K562 (cell line): ENCODE measurements at regions not wholly inside any gene's neighbourhood (a gene's known extent, or its start where the extent isn't known, plus 50 kb on each side); places are given as distances from the start of the nearest gene placed in this dataset.

Experiments
- ATAC-seq: fragments of 200-7000 bp; cut with Tn5 transposase; 3 replicates; pipeline ENCODE4 v1.9.1; 2020; ENCODE audit warnings: moderate library complexity
- BruUV-seq: library from RNA; stranded (reverse); fragments of 400-500 nt; replicated peaks from 2 replicates; lab custom pipeline; 2021; lab: Mats Ljungman, UMichigan
- CTCF ChIA-PET: fragments of 300-600 bp; formaldehyde crosslinking; extraction: SDS; loops from one replicate; lab custom pipeline; 2021; ENCODE audit warnings: low intra/inter-chr PET ratio; lab: Yijun Ruan, JAX
- POLR2A ChIA-PET: fragments of 300-600, 350-650 bp; sonication (Branson Sonifier 250); formaldehyde crosslinking; extraction: SDS; loops from one replicate; lab custom pipeline; 2021; ENCODE audit warnings: antibody characterized with exemption, inconsistent platforms; lab: Yijun Ruan, JAX
- DNase-seq, 4 experiments: peaks; one replicate each; pipeline versions ENCODE4 v3.0.0 to v3.0.0-alpha.2; 2011 to 2018; ENCODE audit warnings: low spot score in 3 of 4, mixed read lengths in 3 of 4; ENCODE audit errors: extremely low read depth in 1 of 4
- FAIRE-seq: peaks from 2 replicates; lab custom pipeline; 2011; peaks lifted over from hg19 to GRCh38; lab: Jason Lieb, UNC
- H2AFZ ChIP-seq: 2 replicates; pipeline ENCODE4 v1.6.0; 2011; ENCODE audit warnings: low read depth, low read length, control low read depth, inconsistent platforms
- H3K27ac ChIP-seq: fragments of 200-600 bp; 3 replicates; pipeline ENCODE4 v1.8.0; 2011; ENCODE audit warnings: low read depth, mild to moderate bottlenecking, control low read depth, inconsistent platforms, low read length, moderate library complexity, mixed read lengths; ENCODE audit errors: extremely low read depth
- H3K27me3 ChIP-seq, 2 experiments: fragments of 300-600 bp in 1 of 2; 2 replicates in 1 of 2; 3 replicates in 1 of 2; pipeline versions ENCODE4 v1.6.0 to v1.8.0; 2011; ENCODE audit warnings: inconsistent platforms in 2 of 2, low read length in 2 of 2, mild to moderate bottlenecking in 1 of 2, mixed read lengths in 1 of 2, moderate library complexity in 1 of 2; ENCODE audit not compliant: control insufficient read depth in 2 of 2, insufficient read depth in 2 of 2
- H3K36me3 ChIP-seq: fragments of 300-600 bp; 3 replicates; pipeline ENCODE4 v1.8.0; 2011; ENCODE audit warnings: mild to moderate bottlenecking, low read length, inconsistent platforms; ENCODE audit not compliant: control insufficient read depth, insufficient read depth
- H3K4me1 ChIP-seq, 2 experiments: fragments of 200-600 bp in 1 of 2; replicated peaks in 1 of 2; 2 replicates in 1 of 2; 3 replicates in 1 of 2; pipeline versions ENCODE4 v1.5.1 to v1.8.0; 2011; ENCODE audit warnings: inconsistent platforms in 2 of 2, low read length in 2 of 2, mild to moderate bottlenecking in 1 of 2, mixed read lengths in 1 of 2, moderate library complexity in 1 of 2; ENCODE audit not compliant: control insufficient read depth in 2 of 2, insufficient read depth in 2 of 2
- H3K4me2 ChIP-seq: 2 replicates; pipeline ENCODE4 v1.6.1; 2011; ENCODE audit warnings: low read length, control low read depth, inconsistent platforms, mixed read lengths; ENCODE audit not compliant: insufficient read depth
- H3K4me3 ChIP-seq: fragments of 200-600 bp; sonication (generic), shearing (Covaris generic); 2 replicates; pipeline ENCODE4 v1.5.1; 2016; ENCODE audit warnings: control low read depth, inconsistent platforms
- H3K79me2 ChIP-seq: fragments of 200-600 bp; 3 replicates; pipeline ENCODE4 v1.8.0; 2011; ENCODE audit warnings: low read length, inconsistent platforms; ENCODE audit not compliant: control insufficient read depth, insufficient read depth
- H3K9ac ChIP-seq, 2 experiments: 2 replicates each; pipeline versions ENCODE4 v1.6.0 to v1.6.1; 2011; ENCODE audit warnings: low read depth in 2 of 2, low read length in 2 of 2, control low read depth in 1 of 2, inconsistent platforms in 1 of 2, mild to moderate bottlenecking in 1 of 2, mixed read lengths in 1 of 2; ENCODE audit not compliant: insufficient read depth in 1 of 2
- H3K9me1 ChIP-seq: one replicate; pipeline ENCODE4 v1.6.0; 2011; ENCODE audit warnings: inconsistent platforms, mild to moderate bottlenecking, low read length, moderate library complexity; ENCODE audit not compliant: control insufficient read depth, insufficient read depth
- H3K9me3 ChIP-seq: replicated peaks from 2 replicates; pipeline ENCODE4 v1.5.1; 2011; ENCODE audit warnings: low read depth, low read length, inconsistent platforms; ENCODE audit not compliant: control insufficient read depth, insufficient read depth
- H4K20me1 ChIP-seq: replicated peaks from 2 replicates; pipeline ENCODE4 v1.6.1; 2011; ENCODE audit warnings: low read length, inconsistent platforms, mixed read lengths; ENCODE audit not compliant: control insufficient read depth, insufficient read depth
- ADNP ChIP-seq: fragments of 200-800 bp; sonication (Bioruptor generic); IDR thresholded peaks from 2 replicates; pipeline ENCODE4 v1.6.1; 2016; ENCODE audit warnings: missing genetic modification characterization, missing compliant biosample characterization
- HDAC3 ChIP-seq: fragments of 450-650 bp; IDR thresholded peaks from 2 replicates; pipeline ENCODE4 v1.6.1; 2018; ENCODE audit warnings: borderline replicate concordance, mild to moderate bottlenecking, moderate library complexity; ENCODE audit not compliant: partially characterized antibody
- JUNB ChIP-seq: fragments of 450-650 bp; formaldehyde crosslinking; conservative IDR thresholded peaks from 2 replicates; pipeline ENCODE4 v1.4.0; 2020; ENCODE audit warnings: mild to moderate bottlenecking
- MCM2 ChIP-seq: fragments of 450-650 bp; IDR thresholded peaks from 2 replicates; pipeline ENCODE4 v1.6.1; 2017; ENCODE audit warnings: low read depth, mild to moderate bottlenecking
- TEAD4 ChIP-seq, 2 experiments: sonication (generic) in 1 of 2; formaldehyde crosslinking in 1 of 2; IDR thresholded peaks; 2 replicates each; pipeline versions ENCODE4 v1.6.1 to v1.8.0; 2012 to 2022; ENCODE audit warnings: borderline replicate concordance in 1 of 2, inconsistent platforms in 1 of 2, low read length in 1 of 2, mild to moderate bottlenecking in 1 of 2, missing genetic modification reagents in 1 of 2
- YBX1 ChIP-seq: fragments of 450-650 bp; IDR thresholded peaks from 2 replicates; pipeline ENCODE4 v1.7.1; 2016; ENCODE audit warnings: mild to moderate bottlenecking
- ZNF174 ChIP-seq: fragments of 250-450 bp; sonication (Bioruptor Pico); IDR thresholded peaks from 2 replicates; pipeline ENCODE4 v1.4.0; 2020; ENCODE audit warnings: mild to moderate bottlenecking
- ZNF347 ChIP-seq: fragments of 450-650 bp; formaldehyde crosslinking; IDR thresholded peaks from 2 replicates; pipeline ENCODE4 v1.4.0; 2020; ENCODE audit warnings: low read depth, mild to moderate bottlenecking, moderate library complexity
- WGBS: fragments of 100-300 bp; shearing (Covaris generic); methylation state at CpG from one replicate; pipeline ENCODE4 v1.1.6; 2016; ENCODE audit warnings: low coverage, mixed read lengths; ENCODE audit not compliant: insufficient coverage; ENCODE audit errors: missing lambda C conversion rate; 5-methylcytosine and 5-hydroxymethylcytosine counted together
- in situ Hi-C: fragments of 300-500 bp; cut with MboI; formaldehyde crosslinking; loops from 4 replicates; pipeline ENCODE4 v1.15.0; 2018; ENCODE audit warnings: inconsistent platforms, mixed read lengths
- intact Hi-C: fragments of 100-400 bp; cut with micrococcal nuclease; formaldehyde crosslinking; loops from 2 replicates; pipeline ENCODE4 v1.14.2; 2022
- TF ChIP-seq, protein P1 (sequence below), 2 experiments: fragments of 450-650 bp in 1 of 2; sonication (generic) in 1 of 2; formaldehyde crosslinking; conservative IDR thresholded peaks; 2 replicates each; pipeline versions ENCODE4 v1.4.0 to v1.8.1; 2020 to 2022; ENCODE audit warnings: mild to moderate bottlenecking in 1 of 2, missing genetic modification reagents in 1 of 2
- TF ChIP-seq, protein P2 (sequence below): fragments of 450-650 bp; formaldehyde crosslinking; IDR thresholded peaks from 2 replicates; pipeline ENCODE4 v1.4.0; 2020; ENCODE audit warnings: mild to moderate bottlenecking, moderate library complexity
- TF ChIP-seq, protein P3 (sequence below): fragments of 450-650 bp; IDR thresholded peaks from 2 replicates; pipeline ENCODE4 v1.6.1; 2018; ENCODE audit not compliant: partially characterized antibody

DNA sequence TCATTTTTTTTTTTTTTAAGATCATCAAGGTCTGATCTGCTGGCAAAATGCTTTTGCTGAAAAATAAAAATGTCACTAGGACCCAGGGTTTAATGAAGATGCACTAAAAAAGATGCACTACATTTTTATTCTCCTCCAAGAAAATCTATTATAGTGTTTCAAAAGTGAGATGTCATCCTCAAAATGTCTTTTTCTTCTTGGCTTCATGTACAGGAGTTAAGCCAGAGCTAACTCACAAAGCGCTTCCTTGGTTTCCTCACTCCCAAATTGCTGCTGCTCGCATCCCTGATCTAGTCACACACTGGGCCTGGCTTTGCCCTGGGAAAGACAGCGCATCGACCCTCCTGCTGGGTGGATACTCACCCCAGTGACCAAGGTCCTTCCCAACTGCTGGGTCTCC is 113.4 kb upstream of the CCDC68 start (continued):
- TF ChIP-seq ADNP (tag) = no peak
- no peak for TF ChIP-seq TEAD4 (IDR thresholded peaks at IDR 0.05; ENCODE audit: low read length)
- no peak for TF ChIP-seq TEAD4 (CRISPR knock-in tag; IDR thresholded peaks at IDR 0.05; ENCODE audit: borderline replicate concordance)
- TF ChIP-seq ZNF174 (CRISPR knock-in tag) = no peak
- TF ChIP-seq, protein P1, sequence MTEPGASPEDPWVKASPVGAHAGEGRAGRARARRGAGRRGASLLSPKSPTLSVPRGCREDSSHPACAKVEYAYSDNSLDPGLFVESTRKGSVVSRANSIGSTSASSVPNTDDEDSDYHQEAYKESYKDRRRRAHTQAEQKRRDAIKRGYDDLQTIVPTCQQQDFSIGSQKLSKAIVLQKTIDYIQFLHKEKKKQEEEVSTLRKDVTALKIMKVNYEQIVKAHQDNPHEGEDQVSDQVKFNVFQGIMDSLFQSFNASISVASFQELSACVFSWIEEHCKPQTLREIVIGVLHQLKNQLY (CRISPR knock-in tag; conservative IDR thresholded peaks at IDR 0.05) = no peak
- no peak for TF ChIP-seq MCM2
- TF ChIP-seq JUNB (CRISPR knock-in tag) = no peak
- TF ChIP-seq, protein P2, sequence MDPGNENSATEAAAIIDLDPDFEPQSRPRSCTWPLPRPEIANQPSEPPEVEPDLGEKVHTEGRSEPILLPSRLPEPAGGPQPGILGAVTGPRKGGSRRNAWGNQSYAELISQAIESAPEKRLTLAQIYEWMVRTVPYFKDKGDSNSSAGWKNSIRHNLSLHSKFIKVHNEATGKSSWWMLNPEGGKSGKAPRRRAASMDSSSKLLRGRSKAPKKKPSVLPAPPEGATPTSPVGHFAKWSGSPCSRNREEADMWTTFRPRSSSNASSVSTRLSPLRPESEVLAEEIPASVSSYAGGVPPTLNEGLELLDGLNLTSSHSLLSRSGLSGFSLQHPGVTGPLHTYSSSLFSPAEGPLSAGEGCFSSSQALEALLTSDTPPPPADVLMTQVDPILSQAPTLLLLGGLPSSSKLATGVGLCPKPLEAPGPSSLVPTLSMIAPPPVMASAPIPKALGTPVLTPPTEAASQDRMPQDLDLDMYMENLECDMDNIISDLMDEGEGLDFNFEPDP = no peak
- TF ChIP-seq ZNF347 (CRISPR knock-in tag) = no peak
- TF ChIP-seq YBX1 = no peak
- TF ChIP-seq, all 486 proteins: peak for 0

DNA sequence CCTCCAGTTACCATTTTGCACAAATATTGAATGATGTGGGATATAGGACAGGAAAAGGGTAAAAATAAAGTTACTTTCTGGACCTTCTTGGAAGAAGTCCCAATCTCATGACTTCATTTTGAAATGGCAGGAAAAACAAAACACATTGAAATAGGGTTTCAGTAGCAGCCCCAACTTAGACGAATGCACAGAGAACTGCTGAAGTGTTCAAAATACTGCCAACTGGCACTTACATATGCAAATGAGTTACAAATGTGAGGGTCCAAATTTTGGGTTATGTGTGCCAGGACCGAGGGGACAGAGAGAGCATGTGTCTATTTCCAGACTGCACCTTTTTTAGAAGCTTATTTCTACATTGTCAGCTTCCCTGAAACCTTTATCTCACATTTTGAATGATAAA is 112.9 kb upstream of the CCDC68 start:
- H2AFZ ChIP-seq = no peak overlapping the region
- no peaks in the 10 kb centered on the region for H3K9me3 ChIP-seq
- ATAC-seq (no peak), DNase-seq (no peak), FAIRE-seq (no peak)
- ChIA-PET POLR2A (interaction anchor here (1.1 kb wide), 1 partner anchor 15 kb away, joined by 3 read pairs; no protein-coding TSS in a partner anchor), CTCF (no interaction called here)
- no peak overlapping the region for H3K27ac ChIP-seq
- H4K20me1 ChIP-seq = no peaks in the 10 kb centered on the region; the same call in 1 of the 2 replicates
- H3K27me3 ChIP-seq = no peaks in the 10 kb centered on the region; a peak in 2 of 5 replicates
- intact Hi-C loops = no loop called here
- H3K9me1 ChIP-seq = no peaks in the 10 kb centered on the region
- no peak for TF ChIP-seq HDAC3
- TF ChIP-seq, protein P3, sequence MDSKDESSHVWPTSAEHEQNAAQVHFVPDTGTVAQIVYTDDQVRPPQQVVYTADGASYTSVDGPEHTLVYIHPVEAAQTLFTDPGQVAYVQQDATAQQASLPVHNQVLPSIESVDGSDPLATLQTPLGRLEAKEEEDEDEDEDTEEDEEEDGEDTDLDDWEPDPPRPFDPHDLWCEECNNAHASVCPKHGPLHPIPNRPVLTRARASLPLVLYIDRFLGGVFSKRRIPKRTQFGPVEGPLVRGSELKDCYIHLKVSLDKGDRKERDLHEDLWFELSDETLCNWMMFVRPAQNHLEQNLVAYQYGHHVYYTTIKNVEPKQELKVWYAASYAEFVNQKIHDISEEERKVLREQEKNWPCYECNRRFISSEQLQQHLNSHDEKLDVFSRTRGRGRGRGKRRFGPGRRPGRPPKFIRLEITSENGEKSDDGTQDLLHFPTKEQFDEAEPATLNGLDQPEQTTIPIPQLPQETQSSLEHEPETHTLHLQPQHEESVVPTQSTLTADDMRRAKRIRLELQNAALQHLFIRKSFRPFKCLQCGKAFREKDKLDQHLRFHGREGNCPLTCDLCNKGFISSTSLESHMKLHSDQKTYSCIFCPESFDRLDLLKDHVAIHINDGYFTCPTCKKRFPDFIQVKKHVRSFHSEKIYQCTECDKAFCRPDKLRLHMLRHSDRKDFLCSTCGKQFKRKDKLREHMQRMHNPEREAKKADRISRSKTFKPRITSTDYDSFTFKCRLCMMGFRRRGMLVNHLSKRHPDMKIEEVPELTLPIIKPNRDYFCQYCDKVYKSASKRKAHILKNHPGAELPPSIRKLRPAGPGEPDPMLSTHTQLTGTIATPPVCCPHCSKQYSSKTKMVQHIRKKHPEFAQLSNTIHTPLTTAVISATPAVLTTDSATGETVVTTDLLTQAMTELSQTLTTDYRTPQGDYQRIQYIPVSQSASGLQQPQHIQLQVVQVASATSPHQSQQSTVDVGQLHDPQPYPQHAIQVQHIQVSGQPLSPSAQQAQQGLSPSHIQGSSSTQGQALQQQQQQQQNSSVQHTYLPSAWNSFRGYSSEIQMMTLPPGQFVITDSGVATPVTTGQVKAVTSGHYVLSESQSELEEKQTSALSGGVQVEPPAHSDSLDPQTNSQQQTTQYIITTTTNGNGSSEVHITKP = no peak
- no peak overlapping the region for H3K4me2 ChIP-seq
- no TSS peak for BruUV-seq
- no peaks in the 10 kb centered on the region for H3K79me2 ChIP-seq
- H3K4me3 ChIP-seq = no peak overlapping the region
- H3K4me1 ChIP-seq = no peaks in the 10 kb centered on the region
- WGBS = 0% methylated on average over 2 of the region's 2 CpGs
- H3K9ac ChIP-seq = no peak overlapping the region
- no peaks in the 10 kb centered on the region for H3K36me3 ChIP-seq
- in situ Hi-C loops = no loop called here
